NCI-H2227 treated with DMSO at 0.1 percent for 48 hours (cell line): ENCODE measurements at regions not wholly inside any gene's neighbourhood (a gene's known extent, or its start where the extent isn't known, plus 50 kb on each side); places are given as distances from the start of the nearest gene placed in this dataset.

Experiments
- DNase-seq: peaks from one replicate; lab custom pipeline; 2025; lab: John Stamatoyannopoulos, UW

DNA sequence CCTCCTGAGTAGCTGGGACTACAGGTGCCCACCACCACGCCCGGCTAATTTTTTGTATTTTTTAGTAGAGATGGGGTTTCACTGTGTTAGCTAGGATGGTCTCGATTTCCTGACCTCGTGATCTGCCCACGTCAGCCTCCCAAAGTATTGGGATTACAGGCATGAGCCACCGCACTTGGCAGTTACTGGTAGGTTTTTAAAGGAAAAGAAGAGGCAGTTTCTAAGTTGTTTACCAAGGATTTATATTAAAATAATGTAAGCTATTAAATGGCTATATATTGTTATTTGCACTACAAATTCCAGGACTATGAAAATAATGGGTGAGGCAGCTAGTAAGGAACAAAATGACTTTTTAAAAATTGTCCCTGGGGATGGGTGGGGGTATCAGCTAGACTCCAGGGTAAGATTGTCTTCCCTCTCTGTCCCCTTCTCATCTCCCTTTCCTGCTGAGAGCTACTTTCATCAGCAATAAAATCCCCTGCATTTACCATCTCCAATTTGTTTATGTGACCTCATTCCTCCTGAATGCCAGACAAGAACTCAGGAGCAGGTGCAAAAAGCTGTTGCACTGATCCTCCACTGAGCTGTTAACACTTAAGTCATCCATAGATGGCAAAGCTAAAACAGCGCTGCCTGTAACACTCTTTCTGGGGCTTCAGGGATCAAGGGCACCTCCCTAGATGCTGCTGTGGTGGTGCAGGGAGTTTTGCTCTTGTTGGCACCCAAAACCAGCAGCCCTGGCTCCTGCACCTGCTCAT is 165.2 kb downstream of the ZPLD1 start:
- no peak for DNase-seq

DNA sequence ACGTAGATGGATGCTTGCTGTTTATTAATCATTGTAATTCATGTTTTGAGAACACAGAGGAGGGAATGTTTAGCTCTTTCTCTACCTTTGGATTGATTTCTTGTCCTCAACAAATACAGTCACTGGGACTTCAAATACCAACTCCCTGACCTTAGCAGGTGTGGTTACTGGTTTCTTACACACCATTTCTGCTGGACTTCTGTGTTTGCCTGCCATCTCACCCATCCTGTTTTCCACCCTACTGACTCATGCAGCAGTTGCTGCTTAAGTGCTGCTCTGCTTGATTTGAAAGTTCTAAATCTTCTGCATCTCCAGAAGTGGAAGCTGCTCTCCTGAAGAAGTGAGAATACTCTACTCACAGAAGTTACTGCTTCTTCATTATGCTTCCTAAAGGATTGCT is 170.3 kb downstream of the ZPLD1 start:
- DNase-seq, result no peak

DNA sequence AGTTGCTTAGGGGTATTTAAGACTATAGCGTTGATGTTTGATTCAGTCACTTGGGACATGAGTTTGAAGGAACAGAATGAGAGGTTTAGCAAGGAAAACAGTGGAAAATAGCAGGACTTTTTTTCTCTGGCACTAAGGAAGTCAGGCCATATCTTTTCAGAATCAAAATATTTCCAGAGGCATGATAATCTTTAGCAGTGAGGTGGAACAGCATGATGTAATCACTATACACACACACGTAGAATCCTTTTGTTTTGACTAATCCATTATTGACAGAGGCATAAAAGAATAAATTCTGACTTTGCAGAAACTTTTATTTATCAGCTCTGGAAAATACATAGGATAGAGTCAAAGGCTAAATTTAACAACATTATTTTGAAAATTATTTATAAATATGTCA is 174.1 kb downstream of the ZPLD1 start:
- DNase-seq, result no peak

DNA sequence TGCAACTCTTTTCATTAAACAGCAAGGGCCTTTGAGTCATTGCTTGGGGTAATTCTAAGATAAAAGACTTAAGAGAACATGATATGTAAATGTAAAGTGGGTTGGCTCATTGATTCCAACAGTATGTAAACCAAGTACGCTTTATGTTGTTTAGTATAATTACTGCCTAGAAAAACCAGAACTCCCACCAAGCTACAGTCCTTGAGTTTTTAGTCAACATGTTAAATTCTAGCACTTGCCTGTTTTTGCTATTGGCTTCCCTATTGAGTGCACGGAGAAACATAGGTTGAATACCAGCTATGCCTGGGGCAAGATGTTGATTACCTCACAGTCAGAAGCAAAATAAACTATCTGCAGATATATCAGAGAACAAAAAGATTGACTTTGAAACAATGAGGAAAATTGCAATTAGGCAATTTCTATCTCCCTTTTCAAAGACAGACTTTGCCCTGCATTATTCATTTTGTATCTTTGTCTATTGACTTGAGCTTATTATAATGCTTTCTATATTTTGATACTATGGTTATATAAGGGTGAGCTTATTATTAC is 179.3 kb downstream of the ZPLD1 start:
- DNase-seq, result no peak

GRCh38 chr3:102614585-102614984 is 179.8 kb downstream of the ZPLD1 start:
- DNase-seq, result no peak

GRCh38 chr3:102617381-102617780 is 182.6 kb downstream of the ZPLD1 start:
- DNase-seq, result no peak

DNA sequence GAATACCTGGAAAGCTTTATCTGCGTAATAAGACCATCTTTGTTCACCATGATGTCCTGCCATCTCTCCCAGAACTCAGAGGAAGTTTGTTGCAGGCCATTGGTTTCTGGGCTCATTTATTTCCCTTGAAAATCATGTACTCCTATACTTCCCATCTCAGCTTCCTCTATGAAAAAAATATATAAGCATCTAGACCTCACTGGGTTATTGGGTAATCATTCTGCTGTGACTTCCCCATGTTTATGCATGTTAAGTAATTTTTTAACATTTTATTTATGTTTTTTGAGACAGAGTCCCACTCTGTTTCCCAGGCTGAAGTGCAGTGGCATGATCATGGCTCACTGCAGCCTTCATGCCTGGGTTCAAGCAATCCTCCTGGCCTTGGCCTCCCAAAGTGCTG is 184.5 kb downstream of the ZPLD1 start:
- DNase-seq, result no peak

- no peak for DNase-seq
These were observed 195.1 kb downstream of the ZPLD1 start for GRCh38 chr3:102629943-102630342.

GRCh38 chr3:102630531-102630930 is 195.7 kb downstream of the ZPLD1 start:
- no peak for DNase-seq

- DNase-seq, result no peak
These were observed 208.7 kb downstream of the ZPLD1 start for GRCh38 chr3:102643546-102643945.

DNA sequence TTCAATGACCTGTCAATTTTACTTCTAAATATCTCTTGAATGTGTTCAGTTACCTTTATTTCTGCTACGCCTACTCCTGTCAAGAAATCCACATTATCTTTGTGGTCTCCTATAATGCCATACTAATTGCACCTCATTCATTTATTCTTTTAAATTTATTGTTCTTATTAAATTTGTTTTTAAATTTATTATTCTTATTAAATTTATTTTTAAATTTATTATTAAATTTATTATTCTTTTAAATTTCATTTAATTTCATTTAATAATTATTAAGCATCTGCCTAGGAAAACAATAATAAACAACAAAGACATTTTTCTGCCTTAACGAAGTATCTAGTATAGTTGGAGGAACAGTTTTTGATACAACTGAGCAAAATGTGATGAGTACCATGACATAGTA is 211.7 kb downstream of the ZPLD1 start:
- DNase-seq, result no peak

DNA sequence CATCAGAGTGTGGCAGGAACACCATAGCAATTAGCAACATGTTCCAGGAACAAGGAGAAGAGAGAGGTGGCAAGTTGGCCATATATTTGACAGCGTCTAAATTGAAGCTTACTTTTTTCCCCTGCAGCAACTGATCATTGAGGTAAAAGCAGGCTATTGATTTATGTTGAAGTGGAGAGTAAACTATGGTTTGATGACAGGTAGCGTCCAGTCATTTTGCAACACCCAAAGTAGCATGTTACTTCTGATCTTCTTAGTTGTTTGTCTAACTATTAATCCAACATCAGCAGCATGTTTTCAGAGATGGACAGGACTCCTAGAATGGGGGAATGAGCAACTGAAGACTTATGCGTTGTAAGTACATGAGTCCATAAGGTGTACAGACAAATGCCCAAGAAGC is 225.8 kb downstream of the ZPLD1 start:
- DNase-seq, result no peak

GRCh38 chr3:102661707-102662497 is 227.1 kb downstream of the ZPLD1 start:
- DNase-seq, result no peak

DNA sequence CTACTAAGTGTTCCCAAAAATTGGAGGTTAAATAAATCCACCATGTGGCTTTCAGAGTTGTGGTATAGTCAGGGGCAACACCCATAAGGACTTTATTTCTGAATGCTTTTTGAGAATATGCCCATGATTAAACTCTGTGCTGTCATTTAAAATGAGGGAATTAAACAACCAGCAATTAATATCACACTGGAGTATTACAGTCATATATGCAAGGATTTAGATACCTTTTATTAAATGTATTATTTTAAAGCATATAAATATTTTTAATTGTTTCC is 227.6 kb downstream of the ZPLD1 start:
- no peak for DNase-seq

DNA sequence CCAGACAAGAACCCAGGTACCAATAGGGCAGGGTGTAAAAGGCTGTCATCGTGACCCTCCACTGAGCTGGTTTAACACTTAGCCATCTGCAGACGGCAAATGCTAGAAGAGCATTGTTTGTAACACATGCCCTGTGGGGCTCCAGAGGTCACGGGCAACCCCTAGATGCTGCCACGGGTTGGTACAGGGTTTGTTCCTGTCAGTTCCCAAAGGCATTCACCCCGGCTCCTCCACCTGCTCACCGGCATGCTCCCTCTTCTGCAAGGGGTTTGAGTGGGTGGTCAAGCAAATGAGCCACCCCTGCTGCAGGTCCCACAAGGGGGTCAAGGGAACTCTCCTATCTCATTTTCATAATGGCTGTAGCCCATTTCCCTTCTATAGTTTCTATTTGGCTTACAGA is 229.3 kb downstream of the ZPLD1 start:
- no peak for DNase-seq

GRCh38 chr3:102665183-102665582 is 230.4 kb downstream of the ZPLD1 start:
- DNase-seq, result no peak

DNA sequence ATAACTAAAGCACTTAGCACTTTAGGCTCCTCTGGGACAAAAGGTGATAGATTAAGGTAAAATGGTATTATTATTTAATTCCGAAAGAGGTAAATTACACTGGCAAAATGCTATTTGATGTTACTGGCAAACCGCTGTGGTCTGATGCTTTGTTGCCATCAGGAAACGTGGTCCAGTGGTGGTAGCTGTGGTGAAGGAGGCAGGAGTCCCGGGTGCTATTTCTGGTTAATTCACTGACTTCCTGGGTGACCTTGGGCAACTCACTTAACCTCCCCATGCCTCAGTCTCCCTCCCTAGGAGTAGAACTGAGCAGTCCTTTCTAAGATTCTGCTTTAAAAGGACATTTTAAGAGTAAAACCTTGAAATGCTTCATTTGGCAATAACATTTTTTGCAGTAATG is 233.4 kb downstream of the ZPLD1 start:
- no peak for DNase-seq

GRCh38 chr3:102670986-102671385 is 236.2 kb downstream of the ZPLD1 start:
- peak; percentile 43 for DNase-seq

GRCh38 chr3:102672305-102672704 is 237.5 kb downstream of the ZPLD1 start:
- DNase-seq, result no peak

DNA sequence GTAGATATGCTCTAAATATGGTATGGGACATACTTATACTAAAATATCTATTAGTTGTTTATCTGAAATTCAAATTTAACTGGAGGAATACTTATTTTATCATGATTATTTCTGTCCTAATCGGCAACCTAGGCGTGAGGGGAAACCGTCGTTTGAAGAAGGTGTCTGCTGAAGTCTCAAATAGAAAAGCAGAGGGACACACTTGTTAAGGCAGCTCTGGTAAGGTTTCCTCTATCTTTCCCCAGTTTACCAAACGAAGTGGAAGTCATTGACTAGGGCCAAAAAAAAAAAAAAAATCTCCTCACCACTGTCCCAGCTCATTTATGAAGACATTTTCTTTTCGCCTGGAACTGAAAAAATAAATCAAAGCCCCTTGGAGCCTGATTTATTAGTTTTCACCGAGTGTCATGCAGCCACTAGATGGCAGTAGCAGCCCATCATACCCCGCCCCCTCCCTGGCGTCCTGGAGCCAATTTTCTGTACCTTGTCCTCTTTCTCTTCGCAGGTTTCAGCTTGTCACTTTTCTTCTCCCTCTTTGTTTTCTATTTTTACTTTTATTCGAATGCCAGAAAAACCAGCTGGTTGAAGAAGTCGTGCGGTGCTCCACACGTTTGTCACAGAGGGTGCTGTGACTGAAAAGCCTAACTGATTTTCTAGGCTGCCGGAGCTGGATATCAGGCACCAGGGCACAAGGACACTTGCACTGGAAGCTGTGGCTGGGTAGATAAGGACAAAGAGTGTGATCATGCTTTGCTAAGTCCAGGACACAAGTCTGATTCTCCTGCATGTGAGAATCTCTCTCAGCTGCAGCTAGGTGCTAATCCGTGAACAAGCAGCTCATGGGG is 238.7 kb downstream of the ZPLD1 start:
- DNase-seq, result peak; percentile 45

- no peak for DNase-seq
These were observed 239.5 kb downstream of the ZPLD1 start for GRCh38 chr3:102674284-102674683.

- DNase-seq, result no peak
These were observed 241.6 kb downstream of the ZPLD1 start for GRCh38 chr3:102676424-102676823.

- no peak for DNase-seq
These were observed 247.9 kb downstream of the ZPLD1 start for GRCh38 chr3:102682741-102683140.
